GM03348 (cell line): ENCODE measurements at regions not wholly inside any gene's neighbourhood (a gene's known extent, or its start where the extent isn't known, plus 50 kb on each side); places are given as distances from the start of the nearest gene placed in this dataset.

Source experiments
- DNase-seq: peaks from one replicate; pipeline ENCODE4 v3.0.0; 2012; ENCODE audit warnings: low spot score

- DNase-seq, result no peak
These were observed 96.2 kb upstream of the SLC38A2 start for GRCh38 chr12:46468813-46469212.

- DNase-seq, result no peak
These were observed 95.6 kb upstream of the SLC38A2 start for GRCh38 chr12:46468160-46468559.

DNA sequence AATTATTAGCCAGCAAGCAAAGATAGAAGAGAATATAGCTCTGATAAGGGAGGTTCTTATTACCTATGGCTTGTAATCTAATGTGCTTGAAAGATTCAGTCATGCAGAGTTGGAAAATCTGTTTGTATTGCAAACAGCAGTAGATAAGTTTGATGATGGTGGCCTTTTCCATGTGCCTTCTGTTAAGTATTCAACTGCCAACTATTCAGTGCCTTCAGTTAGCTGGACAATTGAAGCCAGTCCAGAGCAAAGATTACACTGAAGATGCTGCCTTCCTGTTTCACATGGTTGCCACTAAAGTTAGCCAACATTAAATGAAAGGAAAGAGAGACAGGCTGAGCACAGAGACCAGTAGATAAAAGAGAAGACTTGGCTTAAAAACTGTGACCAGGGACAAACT is 92.7 kb upstream of the SLC38A2 start:
- no peak for DNase-seq

DNA sequence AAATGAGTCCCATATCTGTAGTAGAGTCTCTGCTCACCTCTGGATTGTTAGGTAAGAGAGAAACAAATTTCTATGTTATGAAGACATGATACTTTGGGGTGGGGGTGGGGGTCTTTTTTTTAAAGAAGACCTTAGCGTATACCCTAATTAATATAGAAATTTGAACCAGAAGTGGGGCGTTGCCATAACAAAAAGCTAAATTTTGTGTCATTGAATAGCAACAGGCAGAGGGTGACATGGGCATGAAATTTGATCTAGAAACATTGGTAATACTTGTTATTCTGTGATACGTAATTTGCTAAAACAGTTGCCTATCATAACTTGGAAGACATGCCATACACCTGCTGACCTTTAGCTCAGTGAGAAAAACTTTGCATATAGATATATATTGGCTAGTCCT is 92.3 kb upstream of the SLC38A2 start:
- no peak for DNase-seq

DNA sequence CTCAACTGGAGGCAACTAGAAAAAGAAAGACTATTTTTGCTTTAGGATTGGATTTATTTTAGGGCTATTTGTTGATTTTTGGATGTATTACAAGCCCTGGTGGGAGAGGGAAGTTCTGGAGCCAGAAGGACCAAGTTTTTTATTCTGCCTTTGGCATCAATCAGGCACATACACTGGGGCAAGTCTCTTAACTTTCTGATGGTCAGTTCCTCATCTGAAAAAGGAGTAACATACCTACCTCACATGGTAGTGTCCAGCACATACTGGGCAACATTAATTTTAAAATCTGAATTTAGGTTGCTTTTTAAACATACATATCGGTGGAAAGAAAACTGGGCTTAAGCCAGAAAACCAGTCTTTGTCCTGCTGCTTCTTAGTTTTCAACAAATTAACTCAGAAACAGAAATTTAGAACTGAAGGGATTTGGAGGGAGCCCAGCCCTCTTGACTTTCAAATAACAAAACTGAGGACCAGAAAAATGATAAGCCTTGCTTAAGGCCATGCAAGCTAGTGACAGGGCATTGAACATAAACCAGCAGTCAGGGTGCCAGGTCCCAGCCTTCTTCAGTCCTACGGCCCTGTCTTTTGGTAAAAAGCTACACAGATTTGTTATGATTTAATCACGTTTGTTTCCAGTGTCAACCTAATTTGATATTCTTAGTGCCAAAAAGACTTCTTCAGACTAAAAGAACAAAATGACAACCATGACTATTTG is 90.2 kb upstream of the SLC38A2 start:
- no peak for DNase-seq

DNA sequence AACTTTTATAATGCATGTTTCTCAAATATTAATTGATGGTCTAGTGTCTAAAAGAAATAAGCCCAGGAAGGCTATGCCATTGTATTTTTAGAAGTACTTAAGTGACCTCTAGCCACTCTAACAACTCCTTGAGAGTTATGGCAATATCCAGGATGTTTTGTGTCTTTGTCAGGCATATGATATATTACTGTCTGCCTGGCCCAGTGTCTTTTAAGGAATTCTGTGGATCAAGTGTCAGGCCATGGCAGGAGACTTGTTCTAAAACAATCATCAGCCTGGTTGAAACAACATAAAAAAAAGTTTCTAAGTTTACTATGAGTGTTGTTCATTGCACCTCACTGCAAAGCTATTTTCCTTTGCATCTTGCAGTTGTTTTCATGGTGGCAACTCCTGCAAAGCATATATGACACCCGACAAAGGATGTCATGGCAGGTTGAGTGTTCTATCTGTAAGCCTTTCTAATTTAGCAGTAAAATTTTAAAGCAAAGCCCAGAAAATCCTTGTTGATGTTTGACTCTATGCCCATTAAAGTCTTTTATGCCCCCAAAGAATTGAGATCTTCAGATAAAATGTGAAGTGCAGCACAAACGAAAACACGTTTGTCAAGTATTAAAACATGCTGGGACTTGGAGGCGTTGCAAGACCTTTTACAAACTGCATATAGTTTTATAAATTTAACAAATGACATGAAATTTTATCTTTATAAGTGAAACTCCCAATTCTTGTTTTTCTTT is 89.5 kb upstream of the SLC38A2 start:
- DNase-seq, result no peak

DNA sequence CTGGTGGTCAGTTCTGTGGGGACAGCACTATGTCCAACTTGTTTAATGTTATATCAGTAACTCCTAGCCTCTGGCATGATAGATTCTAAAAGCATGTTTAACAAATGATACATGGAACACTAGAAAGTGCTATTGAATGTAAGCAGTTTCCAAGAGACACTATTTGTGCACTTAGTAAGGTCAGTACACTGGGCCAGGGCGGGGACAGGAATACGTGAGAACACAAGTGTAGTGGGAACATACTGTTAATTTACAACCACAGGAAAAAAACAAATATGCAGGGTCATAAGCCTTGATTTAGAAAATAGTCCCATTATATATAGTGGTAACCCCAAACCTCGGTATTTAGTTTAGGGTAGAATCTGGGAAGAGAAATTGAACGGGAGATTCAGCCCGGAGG is 88.9 kb upstream of the SLC38A2 start:
- no peak for DNase-seq

DNA sequence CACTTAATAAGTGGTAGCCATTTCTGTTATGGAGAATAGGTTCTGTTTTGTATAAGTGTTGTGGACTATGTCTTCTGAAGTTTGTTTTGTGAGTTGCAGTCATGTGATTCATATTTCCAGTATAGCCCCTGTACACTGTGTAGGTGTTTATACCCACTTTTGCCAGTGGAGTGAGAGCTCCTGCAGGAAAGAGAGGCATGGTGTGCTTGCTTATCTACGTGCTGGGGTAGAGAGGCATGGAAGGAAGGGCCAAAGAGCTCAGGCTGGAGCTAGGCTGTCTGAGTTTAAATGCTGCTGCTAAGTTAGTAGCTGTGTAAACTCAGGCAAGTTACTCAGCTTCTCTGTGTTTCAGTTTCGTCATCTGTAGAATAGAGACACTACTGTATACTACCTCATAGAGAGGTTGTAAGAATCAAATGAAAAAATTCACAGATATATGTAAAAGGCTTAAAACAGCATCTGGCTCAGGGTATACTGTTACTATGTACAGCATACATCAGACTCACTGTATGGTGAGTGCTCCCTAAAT is 88.2 kb upstream of the SLC38A2 start:
- DNase-seq, result no peak

GRCh38 chr12:46459861-46460545 is 87.4 kb upstream of the SLC38A2 start:
- no peak for DNase-seq

GRCh38 chr12:46459111-46459510 is 86.5 kb upstream of the SLC38A2 start:
- peak; percentile 15 for DNase-seq

GRCh38 chr12:46458500-46459102 is 86.0 kb upstream of the SLC38A2 start:
- DNase-seq, result no peak

- DNase-seq, result no peak
These were observed 85.4 kb upstream of the SLC38A2 start for GRCh38 chr12:46457958-46458357.

DNA sequence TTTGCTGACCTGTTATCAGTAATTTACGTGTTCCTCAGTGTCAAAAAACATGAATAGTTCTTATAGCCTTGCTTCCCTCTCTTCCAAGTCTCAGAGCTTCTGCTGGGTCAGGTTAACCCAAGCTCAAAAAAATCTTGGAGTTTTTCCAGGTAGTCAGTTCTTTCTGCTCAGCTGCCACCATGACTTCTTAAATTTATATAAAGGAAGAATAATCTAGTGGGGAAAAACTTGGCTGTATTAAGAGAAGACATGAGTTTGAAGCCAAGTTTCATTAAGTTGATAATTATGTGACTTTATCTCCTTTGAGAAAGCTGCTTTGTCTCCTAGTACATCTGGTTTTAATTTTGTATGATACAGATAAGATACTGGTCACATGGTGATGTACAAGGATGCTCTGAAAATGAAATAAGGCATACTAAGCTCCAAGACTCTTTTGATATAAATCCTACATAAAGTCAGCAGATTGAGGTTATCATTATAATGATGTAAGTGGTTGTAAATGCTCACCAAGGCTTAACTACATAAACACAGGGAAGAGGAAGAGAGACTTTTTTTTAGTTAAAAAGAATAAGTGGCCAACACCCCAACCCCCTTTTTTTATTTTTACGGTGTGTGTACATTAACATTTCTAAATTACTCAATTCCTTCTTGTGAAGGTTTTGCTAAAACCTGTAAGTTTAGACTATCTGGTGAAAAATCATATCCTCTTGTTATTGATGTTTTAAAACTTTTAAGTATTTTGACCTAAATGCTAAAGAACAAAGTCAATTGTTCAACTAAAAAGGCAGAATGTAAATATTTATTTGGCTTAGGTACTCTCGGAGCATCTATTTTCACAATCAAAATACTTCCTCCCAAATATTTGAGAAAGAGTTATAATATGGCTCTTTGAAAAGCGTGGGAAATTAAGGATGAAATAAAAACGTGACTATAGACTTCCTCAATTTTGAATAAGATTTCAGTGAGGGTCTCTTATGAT is 84.1 kb upstream of the SLC38A2 start:
- no peak for DNase-seq

GRCh38 chr12:46455648-46456352 is 83.2 kb upstream of the SLC38A2 start:
- no peak for DNase-seq

- DNase-seq, result no peak
These were observed 82.4 kb upstream of the SLC38A2 start for GRCh38 chr12:46454981-46455380.

- no peak for DNase-seq
These were observed 80.9 kb upstream of the SLC38A2 start for GRCh38 chr12:46453428-46453827.

- DNase-seq, result no peak
These were observed 80.2 kb upstream of the SLC38A2 start for GRCh38 chr12:46452776-46453175.

DNA sequence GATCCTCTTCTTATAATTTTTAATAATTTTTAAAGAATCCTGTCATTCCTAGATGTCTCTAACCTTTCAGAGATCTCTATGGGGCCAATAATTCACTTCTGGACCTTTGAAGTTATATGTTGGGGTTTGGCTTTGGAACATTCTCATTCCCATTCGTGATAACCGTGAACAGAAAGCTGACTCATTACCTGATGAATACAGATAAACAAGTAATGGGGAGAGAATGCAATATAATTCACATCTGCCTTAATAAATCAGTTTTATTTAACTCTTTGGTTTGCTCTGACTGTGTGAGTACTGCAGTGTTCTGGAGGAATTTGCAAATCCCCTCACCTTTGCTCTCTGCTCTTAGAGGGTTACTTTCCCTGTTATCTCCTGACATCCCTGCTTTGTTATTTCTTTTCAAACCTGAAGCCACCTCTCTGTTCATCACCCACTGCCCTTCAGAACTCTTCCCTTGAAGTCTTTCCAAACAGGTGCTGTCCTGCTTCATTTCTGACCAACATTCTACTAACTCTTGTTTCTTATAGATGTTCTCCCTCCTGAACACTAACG is 79.6 kb upstream of the SLC38A2 start:
- DNase-seq, result no peak

- no peak for DNase-seq
These were observed 78.9 kb upstream of the SLC38A2 start for GRCh38 chr12:46451276-46452021.
